Left lung (tissue), 4 donors: ENCODE measurements at regions not wholly inside any gene's neighbourhood (a gene's known extent, or its start where the extent isn't known, plus 50 kb on each side); places are given as distances from the start of the nearest gene placed in this dataset.

ENCODE experiments used
- ATAC-seq: fragments of 200-7000 bp; cut with Tn5 transposase; one replicate; pipeline ENCODE4 v1.9.1; 2020; ENCODE audit warnings: moderate library complexity
- DNase-seq, 4 donors: peaks; one replicate each; pipeline ENCODE4 v3.0.0-alpha.2; 2013 to 2020
- H3K27ac ChIP-seq, 2 donors: fragments of 200-600 bp; sonication (generic) in 1 of 2; one replicate each; pipeline versions ENCODE4 v1.5.0 to v1.8.0; 2020 to 2021
- H3K27me3 ChIP-seq, 2 donors: fragments of 200-600 bp; sonication (generic) in 1 of 2; one replicate each; pipeline versions ENCODE4 v1.5.0 to v1.8.0; 2020 to 2021
- H3K36me3 ChIP-seq, 2 donors: fragments of 200-600 bp; sonication (generic) in 1 of 2; one replicate each; pipeline versions ENCODE4 v1.5.0 to v1.8.0; 2020 to 2021
- H3K4me1 ChIP-seq, 2 donors: fragments of 200-600 bp; one replicate each; pipeline ENCODE4 v1.8.0; 2021
- H3K4me3 ChIP-seq, 2 donors: fragments of 200-600 bp; sonication (generic) in 1 of 2; one replicate each; pipeline versions ENCODE4 v1.5.0 to v1.8.0; 2020 to 2021; ENCODE audit warnings: mild to moderate bottlenecking in 1 of 2
- H3K9me3 ChIP-seq, 2 donors: fragments of 200-600 bp; sonication (generic) in 1 of 2; one replicate each; pipeline versions ENCODE4 v1.5.0 to v1.8.0; 2020 to 2021
- intact Hi-C, 2 donors: fragments of 100-400 bp; cut with DNase I; formaldehyde crosslinking; loops; one replicate each; pipeline versions ENCODE4 v1.11.2 to v1.14.2; 2022
- TF ChIP-seq, protein P1 (sequence below), 2 donors: fragments of 200-600 bp; sonication (generic) in 1 of 2; IDR thresholded peaks; one replicate each; pipeline versions ENCODE4 v1.5.0 to v1.8.0; 2021; ENCODE audit warnings: antibody characterized with exemption in 2 of 2
- donor health status: DM: no; HTN: yes; CAD: no.
- donor health status: DM: no; HTN: no; CAD: no.

DNA sequence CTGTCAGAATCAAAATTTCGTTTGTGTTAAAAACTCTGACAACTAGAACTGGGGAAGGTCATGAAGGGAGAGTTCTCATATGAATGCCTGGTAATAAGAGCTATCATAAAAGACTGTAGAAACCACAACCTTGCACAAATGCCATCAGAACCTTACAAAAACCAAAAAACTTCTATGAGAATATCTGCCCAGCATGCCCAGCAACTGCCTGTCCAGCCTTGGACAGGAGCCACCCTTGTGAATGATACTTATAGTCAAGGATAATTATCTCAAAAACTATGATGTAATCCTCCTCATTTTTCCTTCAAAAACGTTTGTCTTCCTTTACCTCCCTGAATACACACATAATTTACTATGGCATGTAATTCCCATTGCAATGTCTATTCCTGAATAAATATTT, 53.4 kb upstream of the C1orf185 start:
- no peak overlapping the region for H3K27ac ChIP-seq
- intact Hi-C loops, result no loop called here
- ATAC-seq (no peak), DNase-seq (no peak)
- TF ChIP-seq, protein P1, sequence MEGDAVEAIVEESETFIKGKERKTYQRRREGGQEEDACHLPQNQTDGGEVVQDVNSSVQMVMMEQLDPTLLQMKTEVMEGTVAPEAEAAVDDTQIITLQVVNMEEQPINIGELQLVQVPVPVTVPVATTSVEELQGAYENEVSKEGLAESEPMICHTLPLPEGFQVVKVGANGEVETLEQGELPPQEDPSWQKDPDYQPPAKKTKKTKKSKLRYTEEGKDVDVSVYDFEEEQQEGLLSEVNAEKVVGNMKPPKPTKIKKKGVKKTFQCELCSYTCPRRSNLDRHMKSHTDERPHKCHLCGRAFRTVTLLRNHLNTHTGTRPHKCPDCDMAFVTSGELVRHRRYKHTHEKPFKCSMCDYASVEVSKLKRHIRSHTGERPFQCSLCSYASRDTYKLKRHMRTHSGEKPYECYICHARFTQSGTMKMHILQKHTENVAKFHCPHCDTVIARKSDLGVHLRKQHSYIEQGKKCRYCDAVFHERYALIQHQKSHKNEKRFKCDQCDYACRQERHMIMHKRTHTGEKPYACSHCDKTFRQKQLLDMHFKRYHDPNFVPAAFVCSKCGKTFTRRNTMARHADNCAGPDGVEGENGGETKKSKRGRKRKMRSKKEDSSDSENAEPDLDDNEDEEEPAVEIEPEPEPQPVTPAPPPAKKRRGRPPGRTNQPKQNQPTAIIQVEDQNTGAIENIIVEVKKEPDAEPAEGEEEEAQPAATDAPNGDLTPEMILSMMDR (IDR thresholded peaks at IDR 0.05), result no peak
- peaks cover 0 to 4% of the 10 kb centered on the region in 2 donors for H3K9me3 ChIP-seq
- H3K4me1 ChIP-seq, result no peaks in the 10 kb centered on the region
- no peak overlapping the region for H3K4me3 ChIP-seq
- no peaks in the 10 kb centered on the region for H3K27me3 ChIP-seq
- no peaks in the 10 kb centered on the region for H3K36me3 ChIP-seq
